ENCODE measurements at regions not wholly inside any gene's neighbourhood (a gene's known extent, or its start where the extent isn't known, plus 50 kb on each side); places are given as distances from the start of the nearest gene placed in this dataset.

DNA sequence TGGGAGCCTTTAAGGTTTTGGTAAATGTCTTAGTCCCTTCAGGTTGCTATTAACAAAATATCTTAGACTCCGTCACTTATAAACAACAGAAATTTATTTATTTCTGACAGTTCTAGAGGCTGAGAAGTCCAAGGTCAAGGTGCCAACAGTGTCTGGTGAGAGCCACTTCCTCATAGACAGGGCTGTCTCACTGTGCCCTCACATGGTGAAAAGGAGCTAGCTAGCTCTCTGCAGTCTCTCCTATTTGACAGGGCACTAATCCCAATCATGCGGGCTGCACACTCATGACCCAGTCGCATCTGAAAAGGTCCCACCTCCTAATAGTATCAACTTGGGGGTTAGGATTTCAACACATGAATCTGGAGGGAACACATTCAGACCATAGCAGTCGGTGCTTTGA, 63.4 kb upstream of the KLF3 start:
- H3K9me3 Mint-ChIP-seq: peaks cover 4% of the 10 kb centered on the region; the same call in 1 of the 2 replicates
- peaks cover 19% of the 10 kb centered on the region for H3K4me1 Mint-ChIP-seq
- no peaks in the 10 kb centered on the region for H3K36me3 Mint-ChIP-seq
- ATAC-seq (no peak), DNase-seq (ENCODE audit: low spot score) (no peak)
- H3K4me3 Mint-ChIP-seq: no peak overlapping the region
- no peak overlapping the region for H3K27ac Mint-ChIP-seq
- TF ChIP-seq, protein P1, sequence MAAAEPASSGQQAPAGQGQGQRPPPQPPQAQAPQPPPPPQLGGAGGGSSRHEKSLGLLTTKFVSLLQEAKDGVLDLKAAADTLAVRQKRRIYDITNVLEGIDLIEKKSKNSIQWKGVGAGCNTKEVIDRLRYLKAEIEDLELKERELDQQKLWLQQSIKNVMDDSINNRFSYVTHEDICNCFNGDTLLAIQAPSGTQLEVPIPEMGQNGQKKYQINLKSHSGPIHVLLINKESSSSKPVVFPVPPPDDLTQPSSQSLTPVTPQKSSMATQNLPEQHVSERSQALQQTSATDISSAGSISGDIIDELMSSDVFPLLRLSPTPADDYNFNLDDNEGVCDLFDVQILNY (CRISPR knock-in tag; IDR thresholded peaks at IDR 0.05): no peak
- no peak for TF ChIP-seq JAZF1 (CRISPR knock-in tag; IDR thresholded peaks at IDR 0.05)
- no peak for TF ChIP-seq ZBTB21 (CRISPR knock-in tag; IDR thresholded peaks at IDR 0.05; ENCODE audit: borderline replicate concordance)
- TF ChIP-seq, protein P2, sequence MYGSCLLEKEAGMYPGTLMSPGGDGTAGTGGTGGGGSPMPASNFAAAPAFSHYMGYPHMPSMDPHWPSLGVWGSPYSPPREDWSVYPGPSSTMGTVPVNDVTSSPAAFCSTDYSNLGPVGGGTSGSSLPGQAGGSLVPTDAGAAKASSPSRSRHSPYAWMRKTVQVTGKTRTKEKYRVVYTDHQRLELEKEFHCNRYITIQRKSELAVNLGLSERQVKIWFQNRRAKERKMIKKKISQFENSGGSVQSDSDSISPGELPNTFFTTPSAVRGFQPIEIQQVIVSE (CRISPR knock-in tag; IDR thresholded peaks at IDR 0.05; ENCODE audit: borderline replicate concordance): no peak
- TF ChIP-seq ATF1 (CRISPR knock-in tag; IDR thresholded peaks at IDR 0.05): no peak
- TF ChIP-seq NFATC4 (CRISPR knock-in tag; IDR thresholded peaks at IDR 0.05): no peak
- no peak for TF ChIP-seq ETV6 (CRISPR knock-in tag; IDR thresholded peaks at IDR 0.05)
- no peak for TF ChIP-seq RELA (CRISPR knock-in tag; IDR thresholded peaks at IDR 0.05; ENCODE audit: borderline replicate concordance)
- TF ChIP-seq ZNF396 (CRISPR knock-in tag; IDR thresholded peaks at IDR 0.05; ENCODE audit: borderline replicate concordance): no peak
- TF ChIP-seq, protein P3, sequence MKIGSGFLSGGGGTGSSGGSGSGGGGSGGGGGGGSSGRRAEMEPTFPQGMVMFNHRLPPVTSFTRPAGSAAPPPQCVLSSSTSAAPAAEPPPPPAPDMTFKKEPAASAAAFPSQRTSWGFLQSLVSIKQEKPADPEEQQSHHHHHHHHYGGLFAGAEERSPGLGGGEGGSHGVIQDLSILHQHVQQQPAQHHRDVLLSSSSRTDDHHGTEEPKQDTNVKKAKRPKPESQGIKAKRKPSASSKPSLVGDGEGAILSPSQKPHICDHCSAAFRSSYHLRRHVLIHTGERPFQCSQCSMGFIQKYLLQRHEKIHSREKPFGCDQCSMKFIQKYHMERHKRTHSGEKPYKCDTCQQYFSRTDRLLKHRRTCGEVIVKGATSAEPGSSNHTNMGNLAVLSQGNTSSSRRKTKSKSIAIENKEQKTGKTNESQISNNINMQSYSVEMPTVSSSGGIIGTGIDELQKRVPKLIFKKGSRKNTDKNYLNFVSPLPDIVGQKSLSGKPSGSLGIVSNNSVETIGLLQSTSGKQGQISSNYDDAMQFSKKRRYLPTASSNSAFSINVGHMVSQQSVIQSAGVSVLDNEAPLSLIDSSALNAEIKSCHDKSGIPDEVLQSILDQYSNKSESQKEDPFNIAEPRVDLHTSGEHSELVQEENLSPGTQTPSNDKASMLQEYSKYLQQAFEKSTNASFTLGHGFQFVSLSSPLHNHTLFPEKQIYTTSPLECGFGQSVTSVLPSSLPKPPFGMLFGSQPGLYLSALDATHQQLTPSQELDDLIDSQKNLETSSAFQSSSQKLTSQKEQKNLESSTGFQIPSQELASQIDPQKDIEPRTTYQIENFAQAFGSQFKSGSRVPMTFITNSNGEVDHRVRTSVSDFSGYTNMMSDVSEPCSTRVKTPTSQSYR (CRISPR knock-in tag; IDR thresholded peaks at IDR 0.05): no peak
- no peak for TF ChIP-seq ZNF138 (CRISPR knock-in tag; conservative IDR thresholded peaks at IDR 0.05)
- TF ChIP-seq, protein P4, sequence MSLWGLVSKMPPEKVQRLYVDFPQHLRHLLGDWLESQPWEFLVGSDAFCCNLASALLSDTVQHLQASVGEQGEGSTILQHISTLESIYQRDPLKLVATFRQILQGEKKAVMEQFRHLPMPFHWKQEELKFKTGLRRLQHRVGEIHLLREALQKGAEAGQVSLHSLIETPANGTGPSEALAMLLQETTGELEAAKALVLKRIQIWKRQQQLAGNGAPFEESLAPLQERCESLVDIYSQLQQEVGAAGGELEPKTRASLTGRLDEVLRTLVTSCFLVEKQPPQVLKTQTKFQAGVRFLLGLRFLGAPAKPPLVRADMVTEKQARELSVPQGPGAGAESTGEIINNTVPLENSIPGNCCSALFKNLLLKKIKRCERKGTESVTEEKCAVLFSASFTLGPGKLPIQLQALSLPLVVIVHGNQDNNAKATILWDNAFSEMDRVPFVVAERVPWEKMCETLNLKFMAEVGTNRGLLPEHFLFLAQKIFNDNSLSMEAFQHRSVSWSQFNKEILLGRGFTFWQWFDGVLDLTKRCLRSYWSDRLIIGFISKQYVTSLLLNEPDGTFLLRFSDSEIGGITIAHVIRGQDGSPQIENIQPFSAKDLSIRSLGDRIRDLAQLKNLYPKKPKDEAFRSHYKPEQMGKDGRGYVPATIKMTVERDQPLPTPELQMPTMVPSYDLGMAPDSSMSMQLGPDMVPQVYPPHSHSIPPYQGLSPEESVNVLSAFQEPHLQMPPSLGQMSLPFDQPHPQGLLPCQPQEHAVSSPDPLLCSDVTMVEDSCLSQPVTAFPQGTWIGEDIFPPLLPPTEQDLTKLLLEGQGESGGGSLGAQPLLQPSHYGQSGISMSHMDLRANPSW (CRISPR knock-in tag; conservative IDR thresholded peaks at IDR 0.05; ENCODE audit: low read depth): no peak
- TF ChIP-seq, protein P5, sequence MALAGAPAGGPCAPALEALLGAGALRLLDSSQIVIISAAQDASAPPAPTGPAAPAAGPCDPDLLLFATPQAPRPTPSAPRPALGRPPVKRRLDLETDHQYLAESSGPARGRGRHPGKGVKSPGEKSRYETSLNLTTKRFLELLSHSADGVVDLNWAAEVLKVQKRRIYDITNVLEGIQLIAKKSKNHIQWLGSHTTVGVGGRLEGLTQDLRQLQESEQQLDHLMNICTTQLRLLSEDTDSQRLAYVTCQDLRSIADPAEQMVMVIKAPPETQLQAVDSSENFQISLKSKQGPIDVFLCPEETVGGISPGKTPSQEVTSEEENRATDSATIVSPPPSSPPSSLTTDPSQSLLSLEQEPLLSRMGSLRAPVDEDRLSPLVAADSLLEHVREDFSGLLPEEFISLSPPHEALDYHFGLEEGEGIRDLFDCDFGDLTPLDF (CRISPR knock-in tag; IDR thresholded peaks at IDR 0.05): no peak
- TF ChIP-seq MYBL2 (CRISPR knock-in tag; IDR thresholded peaks at IDR 0.05): no peak
- TF ChIP-seq, protein P6, sequence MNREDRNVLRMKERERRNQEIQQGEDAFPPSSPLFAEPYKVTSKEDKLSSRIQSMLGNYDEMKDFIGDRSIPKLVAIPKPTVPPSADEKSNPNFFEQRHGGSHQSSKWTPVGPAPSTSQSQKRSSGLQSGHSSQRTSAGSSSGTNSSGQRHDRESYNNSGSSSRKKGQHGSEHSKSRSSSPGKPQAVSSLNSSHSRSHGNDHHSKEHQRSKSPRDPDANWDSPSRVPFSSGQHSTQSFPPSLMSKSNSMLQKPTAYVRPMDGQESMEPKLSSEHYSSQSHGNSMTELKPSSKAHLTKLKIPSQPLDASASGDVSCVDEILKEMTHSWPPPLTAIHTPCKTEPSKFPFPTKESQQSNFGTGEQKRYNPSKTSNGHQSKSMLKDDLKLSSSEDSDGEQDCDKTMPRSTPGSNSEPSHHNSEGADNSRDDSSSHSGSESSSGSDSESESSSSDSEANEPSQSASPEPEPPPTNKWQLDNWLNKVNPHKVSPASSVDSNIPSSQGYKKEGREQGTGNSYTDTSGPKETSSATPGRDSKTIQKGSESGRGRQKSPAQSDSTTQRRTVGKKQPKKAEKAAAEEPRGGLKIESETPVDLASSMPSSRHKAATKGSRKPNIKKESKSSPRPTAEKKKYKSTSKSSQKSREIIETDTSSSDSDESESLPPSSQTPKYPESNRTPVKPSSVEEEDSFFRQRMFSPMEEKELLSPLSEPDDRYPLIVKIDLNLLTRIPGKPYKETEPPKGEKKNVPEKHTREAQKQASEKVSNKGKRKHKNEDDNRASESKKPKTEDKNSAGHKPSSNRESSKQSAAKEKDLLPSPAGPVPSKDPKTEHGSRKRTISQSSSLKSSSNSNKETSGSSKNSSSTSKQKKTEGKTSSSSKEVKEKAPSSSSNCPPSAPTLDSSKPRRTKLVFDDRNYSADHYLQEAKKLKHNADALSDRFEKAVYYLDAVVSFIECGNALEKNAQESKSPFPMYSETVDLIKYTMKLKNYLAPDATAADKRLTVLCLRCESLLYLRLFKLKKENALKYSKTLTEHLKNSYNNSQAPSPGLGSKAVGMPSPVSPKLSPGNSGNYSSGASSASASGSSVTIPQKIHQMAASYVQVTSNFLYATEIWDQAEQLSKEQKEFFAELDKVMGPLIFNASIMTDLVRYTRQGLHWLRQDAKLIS (CRISPR knock-in tag; IDR thresholded peaks at IDR 0.05; ENCODE audit: borderline replicate concordance): no peak
- TF ChIP-seq, protein P7, sequence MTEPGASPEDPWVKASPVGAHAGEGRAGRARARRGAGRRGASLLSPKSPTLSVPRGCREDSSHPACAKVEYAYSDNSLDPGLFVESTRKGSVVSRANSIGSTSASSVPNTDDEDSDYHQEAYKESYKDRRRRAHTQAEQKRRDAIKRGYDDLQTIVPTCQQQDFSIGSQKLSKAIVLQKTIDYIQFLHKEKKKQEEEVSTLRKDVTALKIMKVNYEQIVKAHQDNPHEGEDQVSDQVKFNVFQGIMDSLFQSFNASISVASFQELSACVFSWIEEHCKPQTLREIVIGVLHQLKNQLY (CRISPR knock-in tag; IDR thresholded peaks at IDR 0.05): no peak
- no peak for TF ChIP-seq ZNF416 (CRISPR knock-in tag; IDR thresholded peaks at IDR 0.05)
- TF ChIP-seq SP1 (CRISPR knock-in tag; conservative IDR thresholded peaks at IDR 0.05): no peak
- no peak for TF ChIP-seq ZNF219 (CRISPR knock-in tag; IDR thresholded peaks at IDR 0.05; ENCODE audit: borderline replicate concordance)
- TF ChIP-seq, protein P8, sequence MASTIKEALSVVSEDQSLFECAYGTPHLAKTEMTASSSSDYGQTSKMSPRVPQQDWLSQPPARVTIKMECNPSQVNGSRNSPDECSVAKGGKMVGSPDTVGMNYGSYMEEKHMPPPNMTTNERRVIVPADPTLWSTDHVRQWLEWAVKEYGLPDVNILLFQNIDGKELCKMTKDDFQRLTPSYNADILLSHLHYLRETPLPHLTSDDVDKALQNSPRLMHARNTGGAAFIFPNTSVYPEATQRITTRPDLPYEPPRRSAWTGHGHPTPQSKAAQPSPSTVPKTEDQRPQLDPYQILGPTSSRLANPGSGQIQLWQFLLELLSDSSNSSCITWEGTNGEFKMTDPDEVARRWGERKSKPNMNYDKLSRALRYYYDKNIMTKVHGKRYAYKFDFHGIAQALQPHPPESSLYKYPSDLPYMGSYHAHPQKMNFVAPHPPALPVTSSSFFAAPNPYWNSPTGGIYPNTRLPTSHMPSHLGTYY (CRISPR knock-in tag; IDR thresholded peaks at IDR 0.05): no peak
- CTCF ChIA-PET: interaction anchor here (1.9 kb wide), 1 partner anchor 281 kb away, joined by 4 read pairs; no protein-coding TSS in a partner anchor
- POLR2A ChIA-PET: no interaction called here
- no peaks in the 10 kb centered on the region; the same call in 1 of the 2 replicates for H3K27me3 Mint-ChIP-seq (ENCODE audit: low read depth)
